ENCODE measurements at regions not wholly inside any gene's neighbourhood (a gene's known extent, or its start where the extent isn't known, plus 50 kb on each side); places are given as distances from the start of the nearest gene placed in this dataset.

- no peak overlapping the region for H3K4me3 ChIP-seq (ENCODE audit: low read length)
- H3F3A ChIP-seq (ENCODE audit: insufficient read depth, low read length, poor library complexity, severe bottlenecking) = no peaks in the 10 kb centered on the region
- TF ChIP-seq CTCF (IDR thresholded peaks at IDR 0.05; ENCODE audit: poor library complexity, severe bottlenecking) (no peak), REST (IDR thresholded peaks at IDR 0.05; ENCODE audit: borderline replicate concordance) (no peak), MXI1 (conservative IDR thresholded peaks at IDR 0.05; ENCODE audit: poor library complexity, severe bottlenecking) (no peak), TAF1 (IDR thresholded peaks at IDR 0.05; ENCODE audit: low read depth) (no peak), SMC3 (conservative IDR thresholded peaks at IDR 0.05; ENCODE audit: poor library complexity) (no peak), EZH2 (IDR thresholded peaks at IDR 0.05; ENCODE audit: borderline replicate concordance, insufficient read depth, low read length, poor library complexity, severe bottlenecking) (no peak), RAD21 (conservative IDR thresholded peaks at IDR 0.05) (no peak), EP300 (conservative IDR thresholded peaks at IDR 0.05; ENCODE audit: poor library complexity, severe bottlenecking) (no peak), POLR2AphosphoS5 (IDR thresholded peaks at IDR 0.05) (no peak)
- H3K9me2 ChIP-seq (ENCODE audit: insufficient read depth, low read length) = no peaks in the 10 kb centered on the region
- H3K27ac ChIP-seq (ENCODE audit: low read length) = no peak overlapping the region
- H3K27me3 ChIP-seq (ENCODE audit: insufficient read depth, low read depth, low read length) = no peaks in the 10 kb centered on the region
- H3K36me3 ChIP-seq (ENCODE audit: insufficient read depth, low read length) = no peaks in the 10 kb centered on the region
- H3K4me2 ChIP-seq (ENCODE audit: low read length) = no peak overlapping the region
- no peak overlapping the region for H3K9ac ChIP-seq (ENCODE audit: low read length)
- no peaks in the 10 kb centered on the region for H4K20me1 ChIP-seq (ENCODE audit: insufficient read depth)
- no peaks in the 10 kb centered on the region for H3K79me2 ChIP-seq (replicated peaks; ENCODE audit: insufficient read depth, low read length)
- no peaks in the 10 kb centered on the region for H3K9me3 ChIP-seq (ENCODE audit: low read length)
- H2AFZ ChIP-seq (ENCODE audit: low read depth, low read length) = no peak overlapping the region
Measured at GRCh38 chr3:103512595-103512994, 1077.8 kb downstream of the ZPLD1 start.

GRCh38 chr3:103513003-103513402, 1078.2 kb downstream of the ZPLD1 start:
- H3K4me2 ChIP-seq (ENCODE audit: low read length) = no peak overlapping the region
- H2AFZ ChIP-seq (ENCODE audit: low read depth, low read length) = no peak overlapping the region
- no peak overlapping the region for H3K9ac ChIP-seq (ENCODE audit: low read length)
- no peak overlapping the region for H3K27ac ChIP-seq (ENCODE audit: low read length)
- no peak for TF ChIP-seq EP300 (conservative IDR thresholded peaks at IDR 0.05; ENCODE audit: poor library complexity, severe bottlenecking)
- no peak for TF ChIP-seq EZH2 (IDR thresholded peaks at IDR 0.05; ENCODE audit: borderline replicate concordance, insufficient read depth, low read length, poor library complexity, severe bottlenecking)
- no peak for TF ChIP-seq TAF1 (IDR thresholded peaks at IDR 0.05; ENCODE audit: low read depth)
- TF ChIP-seq POLR2AphosphoS5 (IDR thresholded peaks at IDR 0.05) = no peak
- no peak for TF ChIP-seq REST (IDR thresholded peaks at IDR 0.05; ENCODE audit: borderline replicate concordance)
- no peak for TF ChIP-seq CTCF (IDR thresholded peaks at IDR 0.05; ENCODE audit: poor library complexity, severe bottlenecking)
- no peak for TF ChIP-seq RAD21 (conservative IDR thresholded peaks at IDR 0.05)
- TF ChIP-seq SMC3 (conservative IDR thresholded peaks at IDR 0.05; ENCODE audit: poor library complexity) = no peak
- TF ChIP-seq MXI1 (conservative IDR thresholded peaks at IDR 0.05; ENCODE audit: poor library complexity, severe bottlenecking) = no peak
- H3K79me2 ChIP-seq (replicated peaks; ENCODE audit: insufficient read depth, low read length) = no peaks in the 10 kb centered on the region
- no peaks in the 10 kb centered on the region for H3K36me3 ChIP-seq (ENCODE audit: insufficient read depth, low read length)
- no peak overlapping the region for H3K4me3 ChIP-seq (ENCODE audit: low read length)
- H3K9me3 ChIP-seq (ENCODE audit: low read length) = no peaks in the 10 kb centered on the region
- no peaks in the 10 kb centered on the region for H3K27me3 ChIP-seq (ENCODE audit: insufficient read depth, low read depth, low read length)
- H3F3A ChIP-seq (ENCODE audit: insufficient read depth, low read length, poor library complexity, severe bottlenecking) = no peaks in the 10 kb centered on the region
- H3K9me2 ChIP-seq (ENCODE audit: insufficient read depth, low read length) = no peaks in the 10 kb centered on the region
- no peaks in the 10 kb centered on the region for H4K20me1 ChIP-seq (ENCODE audit: insufficient read depth)
